ENCODE measurements at regions not wholly inside any gene's neighbourhood (a gene's known extent, or its start where the extent isn't known, plus 50 kb on each side); places are given as distances from the start of the nearest gene placed in this dataset.

GRCh38 chr4:179465131-179465797, 2023.0 kb upstream of the AGA start:
- DNase-seq (ENCODE audit: low spot score), result no peak

GRCh38 chr4:179467878-179468277, 2025.6 kb upstream of the AGA start:
- no peak for DNase-seq (ENCODE audit: low spot score)

GRCh38 chr4:179472164-179472563, 2029.9 kb upstream of the AGA start:
- DNase-seq (ENCODE audit: low spot score), result no peak

GRCh38 chr4:179478608-179479007, 2036.4 kb upstream of the AGA start:
- DNase-seq (ENCODE audit: low spot score), result no peak

- no peak for DNase-seq (ENCODE audit: low spot score)
These were observed 2043.5 kb upstream of the AGA start for GRCh38 chr4:179485781-179486180.

DNA sequence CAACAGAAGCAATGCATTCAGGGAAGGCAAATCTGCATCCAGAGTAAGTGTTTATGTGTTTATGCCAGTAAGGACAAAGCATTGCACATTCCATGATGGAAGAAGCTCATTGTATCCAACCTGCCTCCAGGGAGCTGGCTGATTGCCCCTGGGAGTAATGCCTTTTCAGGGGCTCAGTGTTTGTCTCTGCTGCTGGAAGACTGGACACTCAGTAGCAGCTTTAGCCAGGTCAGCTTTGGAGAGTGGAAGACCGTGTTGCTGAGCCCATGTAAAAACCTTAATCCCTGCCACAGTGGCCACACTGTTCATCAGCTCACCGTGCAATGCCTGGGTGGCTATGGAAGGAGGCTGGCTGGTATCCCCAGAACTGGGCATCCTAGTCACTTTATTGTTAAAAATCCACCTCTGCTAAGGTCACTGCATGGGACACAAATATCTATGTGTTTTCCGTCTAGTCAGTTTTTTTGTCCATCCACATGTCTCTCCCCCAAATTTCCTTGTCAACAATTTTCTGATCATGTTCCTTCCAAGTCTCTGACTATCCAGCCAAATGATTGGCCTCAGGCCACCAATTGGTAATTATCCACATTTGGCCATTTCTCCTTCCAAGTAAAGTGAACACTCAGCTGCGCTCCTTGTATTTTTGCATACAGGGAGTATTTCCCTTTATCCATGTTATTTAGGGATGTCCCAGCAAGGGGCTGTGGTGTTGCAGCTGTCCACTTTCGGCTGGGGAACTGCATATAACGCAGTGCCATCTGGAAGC, 2044.5 kb upstream of the AGA start:
- no peak for DNase-seq (ENCODE audit: low spot score)

DNA sequence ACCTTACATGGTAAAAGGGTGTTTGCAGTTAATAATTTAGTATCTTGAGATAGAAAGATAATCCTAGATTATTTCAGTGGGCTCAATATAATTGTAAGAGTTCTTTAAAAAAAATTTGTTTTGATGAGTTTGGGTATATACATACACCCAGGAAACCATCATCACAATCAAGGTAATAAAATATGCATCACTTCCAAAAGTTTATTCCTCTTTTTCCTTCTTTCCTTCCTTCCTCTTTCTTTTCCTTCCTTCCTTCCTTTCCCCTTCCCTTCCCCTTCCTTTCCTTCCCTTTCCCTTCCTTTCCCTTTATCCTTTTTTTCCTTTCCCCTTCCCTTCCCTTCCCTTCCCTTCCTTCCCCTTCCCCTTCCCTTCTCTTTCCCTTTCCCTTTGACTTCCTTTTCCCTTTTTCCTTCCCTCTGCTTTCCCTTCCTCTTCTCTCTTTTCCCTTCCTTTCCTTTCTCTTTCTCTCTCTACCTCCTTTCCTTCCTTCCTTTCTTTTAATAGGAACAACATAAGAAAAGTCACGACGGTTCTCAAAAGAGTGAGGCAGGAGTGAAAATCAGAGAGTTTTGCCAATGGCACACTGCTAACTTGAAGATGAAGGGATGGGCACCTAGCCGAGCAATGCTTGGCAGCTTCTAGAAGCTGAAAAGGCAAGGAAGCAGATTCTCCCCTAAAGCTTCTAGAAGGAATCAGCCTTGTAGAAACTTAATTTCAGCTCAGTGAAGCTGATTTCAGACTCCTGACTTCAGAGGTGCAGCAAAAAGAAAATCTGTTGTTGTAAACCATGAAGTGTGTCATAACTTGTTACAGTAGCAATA, 2050.2 kb upstream of the AGA start:
- no peak for DNase-seq (ENCODE audit: low spot score)

DNA sequence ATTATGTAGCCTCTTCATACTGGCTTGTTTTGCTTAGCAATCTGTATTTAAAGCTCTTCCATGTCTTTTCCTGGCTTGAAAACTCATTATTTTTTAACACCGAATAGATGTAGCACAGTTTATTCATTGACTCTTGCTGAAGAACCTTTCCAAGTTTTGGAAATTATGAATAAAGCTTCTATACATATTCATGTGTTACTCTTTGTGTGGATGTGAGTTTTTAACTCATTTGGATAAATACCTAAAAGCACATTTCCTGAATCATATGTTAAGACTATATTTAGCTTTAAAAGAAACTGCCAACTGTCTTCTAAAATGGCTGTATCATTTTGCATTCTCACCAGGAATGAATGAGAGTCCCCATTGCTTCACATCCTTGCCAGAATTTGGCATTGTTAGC, 2061.7 kb upstream of the AGA start:
- DNase-seq (ENCODE audit: low spot score), result no peak

DNA sequence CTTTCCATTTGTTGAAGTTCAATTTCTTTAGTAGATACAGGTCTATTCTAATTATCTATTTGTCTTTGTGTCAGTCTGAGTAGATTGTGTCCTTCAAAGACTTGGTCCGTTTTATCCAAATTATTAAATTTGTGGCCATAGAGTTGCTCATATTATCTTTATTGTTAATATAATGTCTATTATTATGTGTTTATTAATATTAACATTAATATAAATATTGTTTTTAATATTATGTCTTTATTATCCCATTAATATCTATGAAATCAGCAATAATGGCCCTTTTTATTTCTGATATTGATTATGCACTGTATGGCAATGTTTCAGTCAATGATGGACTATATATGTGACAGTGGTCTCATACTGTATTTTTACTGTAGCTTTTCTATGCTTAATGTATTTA, 2067.3 kb upstream of the AGA start:
- DNase-seq (ENCODE audit: low spot score), result no peak

DNA sequence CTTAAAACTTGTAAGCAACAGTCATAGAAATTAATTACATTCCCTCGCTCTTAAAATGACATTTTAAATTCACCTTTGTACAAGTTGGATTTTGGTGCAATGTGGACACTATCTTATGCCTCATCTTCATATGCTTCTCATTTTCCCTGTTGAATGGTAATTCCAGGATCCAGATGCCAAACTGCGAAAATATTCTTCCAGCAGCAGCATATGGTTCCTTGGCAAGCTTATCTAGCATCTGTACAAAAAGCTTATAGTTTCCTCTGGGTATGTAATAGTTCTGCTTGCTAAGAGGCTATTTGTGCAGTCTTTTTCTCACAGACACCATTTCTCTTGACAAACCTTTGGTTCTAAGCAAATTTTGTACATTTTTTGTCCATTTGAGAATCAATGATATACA, 2079.7 kb upstream of the AGA start:
- no peak for DNase-seq (ENCODE audit: low spot score)

GRCh38 chr4:179530958-179531357, 2088.7 kb upstream of the AGA start:
- DNase-seq (ENCODE audit: low spot score), result no peak

DNA sequence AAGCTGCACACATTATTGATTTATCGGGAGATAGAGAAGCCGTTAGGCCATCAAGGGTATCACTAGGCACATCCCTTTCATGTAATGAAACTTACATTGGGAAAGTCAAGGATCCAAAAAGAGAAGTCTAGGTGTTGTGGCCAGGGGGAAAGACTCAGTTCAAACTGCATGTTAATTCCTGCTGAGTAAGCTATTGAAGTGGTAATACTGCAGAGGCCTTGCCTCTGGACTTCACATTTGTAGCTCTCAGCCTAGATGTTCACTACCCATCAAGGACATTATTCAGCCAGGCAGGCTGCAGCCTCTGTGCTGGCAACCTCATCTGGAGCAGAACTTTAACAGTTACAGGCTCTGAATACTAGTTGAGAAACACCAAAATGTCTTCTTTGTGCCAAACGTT, 2094.5 kb upstream of the AGA start:
- DNase-seq (ENCODE audit: low spot score), result no peak

DNA sequence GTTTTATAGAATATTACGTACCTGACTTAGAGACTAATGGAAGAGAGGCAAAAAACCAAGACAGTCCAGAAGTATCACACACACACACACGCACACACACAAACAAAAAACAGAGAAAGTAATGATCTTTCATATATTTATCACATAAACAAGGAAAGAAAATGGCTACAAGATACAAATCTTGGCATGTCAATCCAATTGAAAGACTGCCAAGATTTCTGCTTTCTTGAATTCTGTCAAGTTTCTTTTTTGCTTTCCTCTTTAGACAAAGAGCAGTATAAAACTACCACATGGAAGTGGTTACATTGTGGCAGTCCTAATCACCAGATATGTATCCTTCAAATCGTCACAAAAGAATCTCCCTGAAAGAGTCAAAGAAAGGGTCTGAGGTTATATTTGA, 2097.4 kb upstream of the AGA start:
- no peak for DNase-seq (ENCODE audit: low spot score)

- no peak for DNase-seq (ENCODE audit: low spot score)
These were observed 2101.5 kb upstream of the AGA start for GRCh38 chr4:179543771-179544170.

DNA sequence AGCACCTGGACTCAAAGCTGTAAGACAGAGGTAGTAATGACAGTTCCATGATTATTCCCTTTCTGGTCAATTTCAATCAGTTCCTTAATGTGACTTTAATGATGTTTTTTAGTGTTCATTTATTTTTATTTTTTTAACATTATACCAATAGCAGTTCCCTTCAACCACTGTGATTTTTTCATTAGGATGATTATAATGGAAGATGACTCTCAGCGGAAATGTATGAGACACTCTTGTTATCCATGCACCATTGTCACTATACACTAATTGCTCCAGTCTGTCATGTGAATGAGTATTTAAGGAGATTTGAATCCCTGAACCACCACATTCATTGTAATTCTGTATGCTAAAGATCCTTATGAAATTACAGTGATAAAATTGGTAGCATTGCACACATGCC, 2102.3 kb upstream of the AGA start:
- no peak for DNase-seq (ENCODE audit: low spot score)

DNA sequence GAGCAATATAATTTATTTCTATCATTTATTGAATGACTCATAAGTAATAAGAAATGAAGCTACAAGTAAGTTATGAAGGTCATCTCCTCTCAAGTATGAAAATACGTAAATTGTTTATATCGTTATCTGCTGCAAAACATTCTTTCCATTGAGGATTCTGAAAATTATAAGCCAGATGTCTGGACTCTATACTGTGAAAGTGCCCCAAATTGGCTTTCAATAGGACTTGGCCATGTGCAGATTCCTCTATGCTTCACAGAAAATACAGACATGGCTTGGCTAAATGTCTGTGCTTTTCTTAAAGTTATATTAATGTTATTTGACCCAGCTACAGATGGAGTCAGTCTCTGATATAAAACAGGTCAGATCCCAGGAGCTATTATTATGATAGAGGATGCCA, 2109.9 kb upstream of the AGA start:
- no peak for DNase-seq (ENCODE audit: low spot score)

DNA sequence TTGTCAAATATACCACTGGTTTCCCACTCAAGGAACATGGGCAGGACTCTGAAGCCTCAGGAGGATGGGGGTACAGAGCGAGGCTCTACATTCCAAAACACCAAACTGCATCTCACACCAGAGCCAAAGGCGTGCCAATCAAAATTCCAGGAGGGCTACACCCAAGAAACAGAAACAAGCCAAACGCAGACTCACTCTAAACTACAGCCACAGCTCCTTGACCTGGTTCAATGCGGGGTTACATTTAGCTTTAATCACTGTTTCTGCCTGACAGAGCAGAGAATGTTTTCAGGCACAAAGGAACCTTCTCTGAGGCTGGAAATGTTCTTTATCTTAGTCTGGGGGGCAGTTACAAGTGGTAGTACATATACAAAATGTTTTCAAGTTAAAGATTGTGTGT, 2121.5 kb upstream of the AGA start:
- no peak for DNase-seq (ENCODE audit: low spot score)

DNA sequence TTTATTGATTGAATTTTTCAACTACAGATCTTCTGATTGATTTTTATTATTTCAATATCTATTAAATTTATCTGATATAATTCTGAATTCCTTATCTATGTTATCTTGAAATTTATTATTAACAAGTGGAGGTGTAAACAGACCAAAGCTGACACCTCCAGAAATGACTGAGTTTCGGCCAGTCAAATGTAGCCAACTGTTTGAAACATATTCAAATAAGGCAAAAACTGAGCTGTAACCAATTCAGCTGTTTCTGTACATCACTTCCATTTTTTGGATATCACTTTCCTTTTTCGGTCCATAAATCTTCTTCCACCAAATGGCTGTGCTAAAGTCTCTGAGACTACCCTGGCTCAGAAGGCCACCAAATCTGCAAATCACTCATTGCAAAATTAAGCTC, 2127.3 kb upstream of the AGA start:
- no peak for DNase-seq (ENCODE audit: low spot score)

DNA sequence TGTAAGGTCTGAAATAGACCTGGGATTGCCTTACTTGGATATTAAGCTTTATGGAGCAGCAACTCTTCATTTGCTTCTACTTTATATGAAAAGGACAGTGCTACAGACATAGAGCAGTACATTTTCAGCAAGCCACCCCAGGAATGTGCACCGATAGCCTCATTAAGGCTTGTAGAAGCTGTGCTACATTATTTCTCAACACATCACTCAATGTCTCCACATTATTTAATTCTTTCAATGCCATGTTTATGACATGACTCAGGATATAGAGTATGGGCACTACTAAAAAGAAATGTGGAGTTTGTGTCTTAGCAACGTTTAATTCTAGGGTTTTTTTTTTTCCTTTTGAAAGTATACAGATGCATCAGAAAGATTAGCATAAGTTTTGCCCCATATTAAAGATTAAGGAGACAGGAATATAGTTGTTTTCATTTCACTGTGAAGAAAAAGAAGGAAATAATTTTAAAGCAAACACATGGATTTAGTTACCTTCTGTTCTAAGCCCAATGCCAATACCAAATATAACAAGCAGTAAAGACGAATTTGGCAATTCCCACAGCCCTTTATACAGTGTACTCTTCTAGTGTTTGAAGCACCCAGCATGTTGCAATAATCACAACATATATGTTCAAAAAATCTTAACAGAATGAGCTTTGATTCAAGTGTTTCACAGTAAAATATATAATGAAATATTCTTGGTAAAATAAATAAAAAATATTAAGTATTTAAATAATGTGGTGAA, 2140.1 kb upstream of the AGA start:
- DNase-seq (ENCODE audit: low spot score), result no peak

DNA sequence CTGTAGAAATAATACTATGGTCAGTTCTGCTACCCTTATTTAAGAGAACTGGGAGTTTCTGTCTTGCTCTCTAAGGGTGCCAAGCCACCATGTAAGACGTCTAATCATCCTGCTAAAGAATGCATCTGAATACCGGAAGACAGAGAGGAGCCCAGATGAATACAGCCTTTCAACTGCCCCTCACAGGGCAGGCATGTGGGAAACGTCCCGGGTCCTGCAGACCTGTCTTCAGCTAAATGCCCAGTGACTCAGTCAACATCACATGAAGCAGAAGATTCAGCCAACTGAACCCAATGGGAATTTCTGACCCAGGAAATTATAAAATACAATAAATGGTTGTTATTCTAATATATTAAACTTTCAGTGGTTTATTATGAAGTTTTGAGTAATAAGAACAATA, 2141.0 kb upstream of the AGA start:
- DNase-seq (ENCODE audit: low spot score), result no peak

DNA sequence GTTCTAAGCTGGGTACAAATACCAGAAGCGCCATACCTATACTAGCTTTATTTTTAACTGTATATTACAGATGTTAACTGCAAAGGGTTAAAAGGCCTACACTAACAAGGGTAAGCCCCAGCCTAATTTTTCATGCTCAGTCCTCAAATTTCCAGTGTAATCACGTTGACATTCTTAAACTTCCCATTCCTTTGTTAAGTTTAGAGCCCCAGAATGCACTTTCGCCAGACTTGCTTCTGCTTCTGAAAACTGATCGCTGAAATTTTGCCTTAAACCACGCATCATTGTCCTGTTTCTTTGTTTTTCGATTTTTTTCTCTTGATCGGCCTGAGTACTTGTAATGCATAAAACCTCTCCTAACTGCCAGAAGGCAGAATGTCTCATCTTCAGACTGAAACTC, 2141.9 kb upstream of the AGA start:
- DNase-seq (ENCODE audit: low spot score), result no peak

- no peak for DNase-seq (ENCODE audit: low spot score)
These were observed 2143.5 kb upstream of the AGA start for GRCh38 chr4:179585761-179586160.

All from AG08395 (cell line).